GM12872 (cell line): ENCODE measurements at regions not wholly inside any gene's neighbourhood (a gene's known extent, or its start where the extent isn't known, plus 50 kb on each side); places are given as distances from the start of the nearest gene placed in this dataset.

Source experiments
- CTCF ChIP-seq: IDR thresholded peaks from 3 replicates; pipeline ENCODE4 v1.5.1; 2011; ENCODE audit warnings: low read depth, mild to moderate bottlenecking, low read length, moderate library complexity; ENCODE audit not compliant: insufficient read depth

- no peak for TF ChIP-seq CTCF
Measured at GRCh38 chr6:66740346-66740745, 1033.3 kb upstream of the EYS start.

GRCh38 chr6:66735106-66735890, 1028.3 kb upstream of the EYS start:
- TF ChIP-seq CTCF, result no peak

GRCh38 chr6:66731310-66731709, 1024.3 kb upstream of the EYS start:
- no peak for TF ChIP-seq CTCF

GRCh38 chr6:66725670-66726069, 1018.6 kb upstream of the EYS start:
- TF ChIP-seq CTCF, result no peak

GRCh38 chr6:66717801-66718200, 1010.8 kb upstream of the EYS start:
- TF ChIP-seq CTCF, result no peak

GRCh38 chr6:66699385-66699784, 992.4 kb upstream of the EYS start:
- no peak for TF ChIP-seq CTCF

GRCh38 chr6:66689608-66690007, 982.6 kb upstream of the EYS start:
- TF ChIP-seq CTCF, result no peak
